ENCODE measurements at regions not wholly inside any gene's neighbourhood (a gene's known extent, or its start where the extent isn't known, plus 50 kb on each side); places are given as distances from the start of the nearest gene placed in this dataset.

- H3K9me3 Mint-ChIP-seq (ENCODE audit: unreplicated experiment), result peaks cover 1% of the 10 kb centered on the region
- DNase-seq, result no peak
- no peaks in the 10 kb centered on the region for H3K36me3 Mint-ChIP-seq (ENCODE audit: unreplicated experiment)
- H3K4me1 Mint-ChIP-seq (ENCODE audit: low read depth, unreplicated experiment), result no peaks in the 10 kb centered on the region
- no peak for TF ChIP-seq CTCF (IDR thresholded peaks at IDR 0.05; ENCODE audit: partially characterized antibody, unreplicated experiment)
- H3K27me3 Mint-ChIP-seq (ENCODE audit: unreplicated experiment), result peaks cover 5% of the 10 kb centered on the region
- no peak overlapping the region for H3K27ac Mint-ChIP-seq (ENCODE audit: unreplicated experiment)
- no peak overlapping the region for H3K4me3 Mint-ChIP-seq (ENCODE audit: unreplicated experiment)
Observed at GRCh38 chr2:8049176-8049575, 632.7 kb upstream of the ID2 start.

- H3K4me3 Mint-ChIP-seq (ENCODE audit: unreplicated experiment), result no peak overlapping the region
- no peaks in the 10 kb centered on the region for H3K4me1 Mint-ChIP-seq (ENCODE audit: low read depth, unreplicated experiment)
- H3K27ac Mint-ChIP-seq (ENCODE audit: unreplicated experiment), result no peak overlapping the region
- no peak for DNase-seq
- no peak for TF ChIP-seq CTCF (IDR thresholded peaks at IDR 0.05; ENCODE audit: partially characterized antibody, unreplicated experiment)
- H3K27me3 Mint-ChIP-seq (ENCODE audit: unreplicated experiment), result peaks cover 6% of the 10 kb centered on the region
- peaks cover 1% of the 10 kb centered on the region for H3K9me3 Mint-ChIP-seq (ENCODE audit: unreplicated experiment)
- H3K36me3 Mint-ChIP-seq (ENCODE audit: unreplicated experiment), result no peaks in the 10 kb centered on the region
Observed at GRCh38 chr2:8049851-8050571, 631.8 kb upstream of the ID2 start.

- DNase-seq, result no peak
- H3K9me3 Mint-ChIP-seq (ENCODE audit: unreplicated experiment), result peaks cover 1% of the 10 kb centered on the region
- TF ChIP-seq CTCF (IDR thresholded peaks at IDR 0.05; ENCODE audit: partially characterized antibody, unreplicated experiment), result no peak
- no peak overlapping the region for H3K4me3 Mint-ChIP-seq (ENCODE audit: unreplicated experiment)
- no peak overlapping the region for H3K27ac Mint-ChIP-seq (ENCODE audit: unreplicated experiment)
- H3K36me3 Mint-ChIP-seq (ENCODE audit: unreplicated experiment), result peaks cover 8% of the 10 kb centered on the region
- peaks cover 4% of the 10 kb centered on the region for H3K27me3 Mint-ChIP-seq (ENCODE audit: unreplicated experiment)
- H3K4me1 Mint-ChIP-seq (ENCODE audit: low read depth, unreplicated experiment), result no peaks in the 10 kb centered on the region
Observed at GRCh38 chr2:8053216-8053615, 628.6 kb upstream of the ID2 start.

GRCh38 chr2:8054070-8054469, 627.8 kb upstream of the ID2 start:
- Mint-ChIP-seq H3K36me3 (ENCODE audit: unreplicated experiment) (peaks cover 8% of the 10 kb centered on the region), H3K4me1 (ENCODE audit: low read depth, unreplicated experiment) (no peaks in the 10 kb centered on the region)

More at GRCh38 chr2:8054070-8054469, 627.8 kb upstream of the ID2 start:
- DNase-seq, result no peak
- Mint-ChIP-seq H3K4me3 (ENCODE audit: unreplicated experiment) (no peak overlapping the region), H3K27ac (ENCODE audit: unreplicated experiment) (no peak overlapping the region), H3K9me3 (ENCODE audit: unreplicated experiment) (no peaks in the 10 kb centered on the region), H3K27me3 (ENCODE audit: unreplicated experiment) (peaks cover 4% of the 10 kb centered on the region)
- no peak for TF ChIP-seq CTCF (IDR thresholded peaks at IDR 0.05; ENCODE audit: partially characterized antibody, unreplicated experiment)
